Stromal cell of bone marrow (primary cell): ENCODE measurements at regions not wholly inside any gene's neighbourhood (a gene's known extent, or its start where the extent isn't known, plus 50 kb on each side); places are given as distances from the start of the nearest gene placed in this dataset.
A peak's percentile ranks its signal among the peaks of the same experiment; 100 is the strongest.

Source experiments
- DNase-seq: peaks from one replicate; pipeline ENCODE4 v3.0.0-alpha.2; 2012; ENCODE audit warnings: low read depth

- no peak for DNase-seq
These were observed 205.7 kb upstream of the FAM83B start for GRCh38 chr6:54640911-54641310.

DNA sequence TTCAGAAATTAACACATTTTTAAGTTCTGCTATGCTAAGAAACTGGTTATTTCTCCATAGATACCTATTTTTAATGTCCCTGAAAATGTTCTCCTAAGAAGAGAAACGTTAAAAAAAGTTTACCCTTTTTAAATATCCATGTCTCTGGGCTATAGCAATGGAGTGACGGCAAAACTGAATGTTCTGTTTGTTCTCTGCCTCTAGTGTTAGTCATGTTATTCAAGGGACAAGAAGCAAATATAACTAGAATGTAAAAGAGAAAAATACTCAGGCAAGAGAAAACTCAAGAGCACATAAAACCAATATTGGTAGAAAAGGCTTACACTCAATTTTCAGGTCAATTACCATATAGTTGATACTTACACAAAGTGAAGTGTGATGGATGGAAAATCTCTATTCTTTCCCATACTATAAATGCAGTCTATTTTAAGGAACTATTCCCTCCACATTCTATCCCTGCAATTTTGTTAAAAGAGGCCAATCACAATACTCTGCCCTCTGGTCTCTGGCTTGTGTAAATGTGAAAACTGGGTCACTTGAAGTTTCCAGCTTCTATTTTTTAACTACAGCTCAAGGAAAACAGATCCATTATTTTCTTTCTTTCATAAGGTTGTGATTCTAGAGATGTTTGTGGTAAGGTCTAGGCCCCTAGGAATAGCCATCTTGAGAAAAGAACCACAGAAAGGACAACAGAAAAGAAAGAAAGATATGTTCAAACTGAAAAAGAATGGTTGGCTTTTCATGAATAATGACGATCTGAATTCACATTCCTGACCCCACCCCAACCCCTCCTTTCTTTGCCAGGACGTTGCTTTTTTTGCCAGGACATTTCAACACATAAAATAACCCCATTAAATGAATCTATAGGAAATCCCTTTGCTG is 200.3 kb upstream of the FAM83B start:
- DNase-seq: peak; percentile 75

DNA sequence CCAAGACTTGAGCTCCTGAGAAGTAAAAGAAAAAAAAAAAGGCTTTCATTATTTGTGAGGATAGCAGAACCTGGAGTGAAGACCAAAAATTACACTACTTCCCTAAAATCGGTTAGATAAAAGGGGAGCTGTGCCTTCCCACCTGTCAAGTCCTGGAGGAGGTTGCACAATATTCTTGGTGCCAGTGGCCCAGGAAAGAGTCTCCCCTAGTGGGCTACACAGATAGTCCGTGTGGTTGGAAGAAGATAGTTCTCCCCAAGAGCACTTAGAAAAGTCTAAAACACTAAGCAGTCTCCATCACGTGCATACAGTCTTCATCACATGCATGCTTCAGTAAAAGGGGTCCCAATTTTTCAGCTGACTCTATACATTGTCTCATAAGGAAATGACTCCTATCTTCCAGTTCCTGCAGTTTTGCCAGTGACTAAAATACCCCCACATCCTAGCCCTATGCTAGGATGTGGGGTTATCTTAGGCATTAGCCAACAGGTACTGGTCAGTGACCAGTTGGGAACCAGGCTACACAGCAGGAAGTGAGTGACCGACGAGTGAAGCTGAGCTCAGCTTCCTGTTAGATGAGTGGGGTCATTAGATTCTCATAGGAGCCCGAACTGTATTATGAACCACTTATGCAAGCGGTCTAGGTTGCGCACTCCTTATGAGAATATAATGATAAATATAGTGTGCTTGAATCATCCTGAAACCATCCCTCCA is 199.5 kb upstream of the FAM83B start:
- DNase-seq: no peak

DNA sequence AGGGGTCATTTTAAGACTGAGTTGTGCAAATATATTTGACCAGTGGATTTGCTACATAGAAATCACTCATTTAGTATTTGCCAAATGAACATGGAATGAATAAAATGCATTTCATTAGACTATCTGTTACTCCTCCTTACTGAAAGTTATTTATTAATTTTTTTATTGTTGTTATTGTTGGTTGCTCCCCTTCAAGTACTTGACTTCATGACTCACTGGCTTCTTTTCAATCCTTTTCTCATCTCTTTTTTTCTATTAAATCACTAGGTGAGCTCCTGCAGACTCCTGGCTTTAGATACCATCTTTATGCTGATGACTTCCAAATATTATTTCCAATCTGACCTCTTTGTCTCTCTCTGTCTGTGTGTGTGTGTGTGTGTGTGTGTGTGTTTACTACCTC is 192.2 kb upstream of the FAM83B start:
- DNase-seq: no peak

DNA sequence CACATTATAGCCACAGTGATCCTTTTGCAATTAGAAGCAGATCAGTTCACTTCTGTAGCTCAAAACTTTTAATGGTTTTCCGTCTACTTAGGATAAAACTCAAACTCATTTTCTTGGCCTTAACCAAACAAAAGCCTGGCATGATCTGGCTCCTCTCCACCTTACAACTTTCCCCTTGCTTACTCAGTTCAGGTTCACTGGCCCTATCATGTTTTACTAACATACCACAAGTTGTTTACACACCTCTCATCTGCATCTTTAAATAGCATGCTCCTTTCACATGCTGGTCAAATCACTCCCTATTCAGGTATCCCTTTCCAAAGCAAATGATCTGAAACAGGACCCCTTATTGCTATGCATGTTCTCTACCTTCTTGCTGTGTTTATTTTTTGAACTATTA is 191.4 kb upstream of the FAM83B start:
- no peak for DNase-seq

GRCh38 chr6:54665278-54665677 is 181.3 kb upstream of the FAM83B start:
- DNase-seq: no peak

DNA sequence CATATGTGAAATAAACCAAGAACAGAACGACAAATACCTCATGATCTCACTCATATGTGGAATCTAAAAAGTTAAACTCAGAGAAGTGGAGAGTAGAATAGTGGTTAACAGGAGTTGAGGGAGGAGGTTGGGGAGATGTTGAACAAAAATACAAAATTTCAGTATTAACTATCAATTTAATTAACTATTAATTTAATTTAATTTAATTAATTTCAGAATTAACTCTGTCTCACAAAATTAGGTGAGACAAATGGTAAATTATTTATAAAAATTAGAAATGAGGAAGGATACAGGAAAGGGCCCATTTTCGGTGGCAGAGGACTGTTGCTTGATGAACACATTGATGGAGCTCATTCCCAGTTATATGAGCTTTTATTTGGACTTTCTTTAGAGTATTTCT is 166.0 kb upstream of the FAM83B start:
- no peak for DNase-seq

GRCh38 chr6:54681267-54681666 is 165.3 kb upstream of the FAM83B start:
- no peak for DNase-seq

GRCh38 chr6:54681987-54682386 is 164.6 kb upstream of the FAM83B start:
- DNase-seq: peak; percentile 64

- no peak for DNase-seq
These were observed 157.0 kb upstream of the FAM83B start for GRCh38 chr6:54689620-54690019.

DNA sequence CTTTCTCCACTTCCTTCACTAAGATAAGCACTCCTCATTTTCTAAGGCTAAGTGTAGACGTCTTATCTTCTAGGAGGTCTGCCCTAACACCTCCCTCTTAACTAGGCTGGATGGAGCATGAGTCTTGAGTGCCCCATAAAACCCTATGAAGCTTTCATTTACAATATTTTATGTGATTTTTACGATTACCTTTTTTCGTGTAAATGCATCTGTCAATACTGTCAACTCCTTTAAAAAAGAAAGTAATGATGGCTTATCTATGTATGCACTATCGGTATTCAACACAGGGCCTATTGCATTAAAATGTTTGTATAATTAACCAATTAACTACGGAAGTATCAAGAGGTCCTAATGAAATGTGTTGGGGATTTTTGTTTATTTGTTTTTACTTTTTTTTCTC is 156.0 kb upstream of the FAM83B start:
- DNase-seq: no peak

DNA sequence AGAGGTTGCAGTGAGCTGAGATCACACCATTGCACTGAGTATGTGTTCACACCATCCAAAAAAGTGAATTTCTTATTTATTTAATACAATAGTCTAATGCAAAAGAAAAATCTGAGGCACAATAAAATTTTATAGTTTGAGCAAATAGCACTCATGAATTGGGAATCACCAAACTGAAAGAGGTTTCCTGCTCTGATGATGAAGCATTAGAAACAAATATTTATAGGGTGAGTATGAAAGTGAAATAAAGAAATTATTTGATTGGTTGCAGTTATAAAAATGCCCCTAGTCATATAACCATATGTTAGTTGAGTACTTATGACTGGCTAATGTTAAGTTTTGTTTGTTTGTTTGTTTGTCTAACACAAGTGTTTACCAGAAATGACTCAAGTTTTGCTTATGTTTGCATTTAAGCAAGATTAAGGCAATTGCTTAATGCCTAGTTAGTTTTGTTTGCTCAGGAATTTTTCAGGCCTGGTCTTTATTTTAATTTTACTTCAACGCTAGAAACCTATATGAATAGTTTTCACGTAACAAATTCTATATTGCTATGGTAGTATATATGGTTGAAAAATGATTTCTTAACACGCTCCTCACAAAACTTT is 151.5 kb upstream of the FAM83B start:
- no peak for DNase-seq

DNA sequence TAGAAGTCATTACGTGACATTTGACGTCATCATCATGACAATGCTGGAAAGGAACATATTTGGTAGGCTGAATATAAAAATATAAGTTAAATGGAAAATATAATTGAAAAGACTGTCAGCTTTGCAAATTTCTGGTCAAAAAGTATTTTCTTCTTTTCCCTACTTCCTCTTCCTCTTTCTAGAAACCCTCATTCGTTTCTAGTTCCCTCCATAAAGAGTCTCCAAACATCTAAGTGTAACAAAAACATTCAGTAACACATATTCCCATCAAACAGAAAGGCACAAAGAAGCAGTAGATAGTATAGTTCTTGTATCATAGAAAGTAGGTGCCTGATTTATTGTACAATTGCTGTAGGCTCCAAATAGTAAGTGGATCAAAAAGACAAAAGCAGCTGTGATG is 150.8 kb upstream of the FAM83B start:
- no peak for DNase-seq

DNA sequence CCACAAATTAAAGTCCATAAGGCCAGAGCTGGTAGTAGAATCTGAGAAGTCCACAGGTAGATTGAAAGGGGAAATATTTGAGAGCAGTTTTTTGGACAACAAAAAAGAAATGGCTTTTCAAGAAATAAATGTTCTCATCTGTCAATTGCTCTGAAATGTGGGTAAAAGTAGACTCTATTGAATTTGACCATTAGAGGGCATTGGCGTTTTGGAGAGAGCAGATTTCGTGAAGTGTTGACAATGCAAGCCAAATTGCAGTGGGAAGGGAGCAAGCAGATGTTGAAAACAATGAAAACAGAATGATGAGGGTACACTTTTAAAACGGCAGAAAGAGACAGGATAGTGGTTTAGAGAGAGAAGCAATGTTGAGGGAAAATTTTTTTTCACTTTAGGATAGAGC is 149.1 kb upstream of the FAM83B start:
- DNase-seq: no peak

GRCh38 chr6:54698974-54699373 is 147.6 kb upstream of the FAM83B start:
- no peak for DNase-seq

DNA sequence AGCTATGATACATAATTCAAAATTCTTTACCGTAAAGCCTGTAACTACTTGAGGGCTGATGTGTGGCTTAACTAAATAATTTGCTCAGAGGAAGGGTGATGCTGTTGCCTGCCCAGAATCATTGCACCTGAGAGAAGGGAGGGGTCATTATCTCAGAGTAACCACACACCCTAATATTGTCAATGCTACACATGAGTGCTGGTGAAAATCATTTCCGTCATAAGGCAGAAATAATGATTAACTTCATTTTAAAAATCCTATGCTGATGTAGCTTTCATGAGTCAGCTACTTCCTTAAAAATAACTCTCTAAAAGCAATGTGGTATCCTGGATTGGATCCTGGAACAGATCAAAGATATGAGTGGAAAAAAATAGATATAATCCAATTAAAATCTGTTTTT is 146.4 kb upstream of the FAM83B start:
- no peak for DNase-seq

DNA sequence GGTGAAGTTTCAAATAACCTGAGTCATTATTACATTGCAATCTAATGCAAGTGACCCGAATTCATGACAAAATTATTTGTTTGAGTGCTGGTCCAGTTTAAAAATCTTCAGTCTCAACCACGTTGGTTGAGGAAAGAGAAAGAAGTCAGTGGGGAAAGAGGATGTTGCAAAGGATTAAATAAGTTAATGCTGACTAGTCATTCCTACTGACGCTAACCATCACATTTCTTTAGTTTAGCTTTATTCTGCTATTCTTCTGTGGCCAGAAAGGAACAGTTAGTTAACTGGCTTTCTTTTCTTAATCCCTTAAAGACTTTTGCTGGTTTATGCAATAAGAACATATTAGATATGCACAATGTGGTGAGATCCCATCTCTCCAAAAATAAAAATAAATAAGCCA is 143.8 kb upstream of the FAM83B start:
- DNase-seq: no peak

DNA sequence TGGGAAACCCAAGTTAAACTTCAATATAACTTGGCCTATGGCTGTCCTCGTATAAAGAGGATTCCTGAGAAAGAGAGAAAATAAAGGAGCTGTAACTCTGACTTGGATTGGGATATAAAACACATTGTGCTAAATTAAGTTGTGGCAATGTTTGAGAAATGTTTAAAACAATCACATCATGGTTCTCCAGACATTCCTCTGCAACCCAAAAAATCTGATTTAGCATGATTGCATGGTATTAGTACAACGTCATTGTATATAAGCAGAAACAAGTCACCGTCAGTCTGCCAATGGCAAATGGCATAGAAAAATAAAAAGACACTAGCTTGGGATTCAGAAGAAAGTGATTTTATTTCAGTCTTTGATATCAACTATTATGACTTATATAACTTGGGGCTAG is 140.2 kb upstream of the FAM83B start:
- DNase-seq: no peak

GRCh38 chr6:54706844-54707605 is 139.5 kb upstream of the FAM83B start:
- no peak for DNase-seq

- DNase-seq: no peak
These were observed 136.1 kb upstream of the FAM83B start for GRCh38 chr6:54710456-54710855.

DNA sequence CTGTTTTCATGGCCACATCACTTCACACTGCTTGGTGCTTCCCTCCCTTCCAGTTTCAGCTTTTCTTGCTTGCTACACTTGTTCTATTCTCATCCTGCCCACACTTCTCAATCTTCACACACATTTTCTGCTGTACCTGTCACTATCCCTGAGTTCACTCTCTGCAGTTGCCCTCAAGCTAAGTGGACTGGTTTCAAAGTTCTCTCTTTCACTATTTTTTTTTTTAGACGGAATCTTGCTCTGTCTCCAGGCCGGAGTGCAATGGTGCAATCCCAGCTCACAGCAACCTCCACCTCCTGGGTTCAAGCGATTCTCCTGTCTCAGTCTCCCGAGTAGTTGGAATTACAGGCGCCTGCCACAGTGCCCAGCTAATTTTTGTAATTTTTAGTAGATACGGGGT is 130.6 kb upstream of the FAM83B start:
- DNase-seq: no peak

GRCh38 chr6:54716877-54717276 is 129.7 kb upstream of the FAM83B start:
- no peak for DNase-seq
